Vagina (tissue), 2 donors: ENCODE measurements at regions not wholly inside any gene's neighbourhood (a gene's known extent, or its start where the extent isn't known, plus 50 kb on each side); places are given as distances from the start of the nearest gene placed in this dataset.

Experiments
- CTCF ChIP-seq, 3 experiments: fragments of 450-650 bp in 2 of 3; fragments of 200-600 bp in 1 of 3; sonication (generic) in 1 of 3; IDR thresholded peaks; one replicate each; pipeline ENCODE4 v1.5.1; 2017 to 2019; ENCODE audit warnings: antibody characterized with exemption in 3 of 3, mild to moderate bottlenecking in 2 of 3, moderate library complexity in 2 of 3
- POLR2A ChIP-seq, 2 donors: fragments of 450-650 bp; IDR thresholded peaks; one replicate each; pipeline ENCODE4 v1.6.1; 2017; ENCODE audit warnings: antibody characterized with exemption in 2 of 2, mild to moderate bottlenecking in 2 of 2, moderate library complexity in 2 of 2
- POLR2AphosphoS5 ChIP-seq, 2 donors: sonication (generic); formaldehyde crosslinking; IDR thresholded peaks; one replicate each; pipeline ENCODE4 v1.9.0; 2017; ENCODE audit warnings: antibody characterized with exemption in 2 of 2, mild to moderate bottlenecking in 2 of 2, low read depth in 1 of 2; ENCODE audit not compliant: insufficient read depth in 1 of 2

- TF ChIP-seq CTCF (IDR thresholded peaks at IDR 0.05): no peak
- TF ChIP-seq POLR2A (IDR thresholded peaks at IDR 0.05): no peak
- TF ChIP-seq POLR2AphosphoS5 (IDR thresholded peaks at IDR 0.05; ENCODE audit: insufficient read depth in 1 of 2, low read depth in 1 of 2): no peak
These were observed 230.0 kb upstream of the PPP1R3A start for GRCh38 chr7:114148779-114149178.
